Osteocyte (in vitro differentiated cells): ENCODE measurements at regions not wholly inside any gene's neighbourhood (a gene's known extent, or its start where the extent isn't known, plus 50 kb on each side); places are given as distances from the start of the nearest gene placed in this dataset.

Experiments used
- DNase-seq: peaks from one replicate; pipeline ENCODE4 v3.0.0; 2021; ENCODE audit warnings: mixed read lengths; ENCODE audit not compliant: unreplicated experiment; ENCODE audit errors: extremely low spot score
- H3K27ac Mint-ChIP-seq: one replicate; pipeline ENCODE4 v1.8.0; 2021; ENCODE audit warnings: mild to moderate bottlenecking, mixed read lengths; ENCODE audit not compliant: unreplicated experiment
- H3K27me3 Mint-ChIP-seq: one replicate; pipeline ENCODE4 v1.8.0; 2021; ENCODE audit warnings: mixed read lengths; ENCODE audit not compliant: unreplicated experiment
- H3K36me3 Mint-ChIP-seq: one replicate; pipeline ENCODE4 v1.8.0; 2021; ENCODE audit warnings: mixed read lengths; ENCODE audit not compliant: unreplicated experiment
- H3K4me1 Mint-ChIP-seq: one replicate; pipeline ENCODE4 v1.8.0; 2021; ENCODE audit warnings: mixed read lengths; ENCODE audit not compliant: unreplicated experiment
- H3K4me3 Mint-ChIP-seq: one replicate; pipeline ENCODE4 v1.8.0; 2021; ENCODE audit warnings: mild to moderate bottlenecking, moderate library complexity, mixed read lengths; ENCODE audit not compliant: unreplicated experiment
- H3K9me3 Mint-ChIP-seq: one replicate; pipeline ENCODE4 v1.8.0; 2021; ENCODE audit warnings: mixed read lengths; ENCODE audit not compliant: unreplicated experiment
- CTCF ChIP-seq: fragments of 200-600 bp; sonication (generic); IDR thresholded peaks from 2 replicates; pipeline ENCODE4 v1.5.0; 2021; ENCODE audit warnings: antibody characterized with exemption, mild to moderate bottlenecking, moderate library complexity

- Mint-ChIP-seq H3K4me3 (no peak overlapping the region), H3K27ac (no peak overlapping the region), H3K9me3 (no peaks in the 10 kb centered on the region), H3K36me3 (no peaks in the 10 kb centered on the region), H3K4me1 (peaks cover 12% of the 10 kb centered on the region), H3K27me3 (peaks cover 5% of the 10 kb centered on the region)
- no peak for DNase-seq
- TF ChIP-seq CTCF, result no peak
Measured at GRCh38 chr12:87304406-87304805, 724.8 kb downstream of the C12orf50 start.

GRCh38 chr12:87303396-87304012, 725.7 kb downstream of the C12orf50 start:
- no peak for TF ChIP-seq CTCF
- H3K9me3 Mint-ChIP-seq, result no peaks in the 10 kb centered on the region
- no peak overlapping the region for H3K4me3 Mint-ChIP-seq
- peaks cover 12% of the 10 kb centered on the region for H3K4me1 Mint-ChIP-seq
- DNase-seq, result no peak
- H3K27ac Mint-ChIP-seq, result no peak overlapping the region
- no peaks in the 10 kb centered on the region for H3K36me3 Mint-ChIP-seq
- peaks cover 5% of the 10 kb centered on the region for H3K27me3 Mint-ChIP-seq

DNA sequence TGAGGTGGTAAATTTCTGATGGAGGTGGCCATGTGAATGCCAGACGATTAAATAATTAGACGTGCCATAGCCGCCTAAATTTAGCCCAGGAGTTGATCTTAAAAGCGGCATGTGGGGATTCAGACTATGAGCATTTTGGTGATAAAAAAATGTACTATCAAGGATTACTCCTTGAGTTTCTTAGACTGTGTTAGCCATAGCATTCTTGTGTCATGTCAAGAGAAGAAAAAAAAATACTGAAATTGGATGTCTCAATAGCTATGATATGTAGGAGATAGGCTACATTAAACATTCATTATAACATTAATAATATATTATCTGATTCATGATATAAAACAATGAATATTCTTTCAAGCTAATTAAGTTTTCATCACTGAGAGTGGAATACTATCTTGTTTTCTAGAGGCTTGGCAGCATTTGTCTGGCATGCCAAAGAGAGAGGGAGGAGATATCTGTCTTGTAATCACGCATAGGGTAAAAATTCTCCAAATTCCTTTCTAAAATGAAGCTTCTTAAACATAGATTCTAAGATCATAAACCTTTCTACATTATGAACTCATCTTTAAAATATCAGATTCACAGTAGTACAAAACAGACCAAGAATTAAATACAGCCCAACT, 727.0 kb downstream of the C12orf50 start:
- peaks cover 12% of the 10 kb centered on the region for H3K4me1 Mint-ChIP-seq
- no peak for DNase-seq
- H3K36me3 Mint-ChIP-seq, result no peaks in the 10 kb centered on the region
- no peak for TF ChIP-seq CTCF
- H3K27ac Mint-ChIP-seq, result no peak overlapping the region
- no peak overlapping the region for H3K4me3 Mint-ChIP-seq
- no peaks in the 10 kb centered on the region for H3K9me3 Mint-ChIP-seq
- H3K27me3 Mint-ChIP-seq, result peaks cover 5% of the 10 kb centered on the region

DNA sequence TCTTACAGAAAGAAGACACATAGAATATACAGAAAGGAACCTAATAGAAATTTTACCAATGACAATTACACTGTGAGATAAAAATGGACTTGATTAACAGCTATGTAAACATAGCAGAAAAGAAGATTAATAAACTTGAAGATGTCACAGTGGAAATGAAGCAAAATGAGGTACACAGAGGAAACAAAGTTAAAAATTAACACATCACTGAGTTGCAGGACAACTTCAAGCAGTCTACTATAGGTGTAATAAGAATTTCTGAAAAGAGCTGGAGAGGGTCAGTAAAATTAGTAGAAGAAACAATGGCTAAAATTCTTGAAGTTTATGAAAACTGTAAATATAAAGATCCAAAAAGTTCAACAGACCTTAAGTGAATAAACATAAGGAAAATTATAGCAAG, 738.7 kb downstream of the C12orf50 start:
- H3K27ac Mint-ChIP-seq, result no peak overlapping the region
- H3K27me3 Mint-ChIP-seq, result no peaks in the 10 kb centered on the region
- peaks cover 5% of the 10 kb centered on the region for H3K9me3 Mint-ChIP-seq
- no peaks in the 10 kb centered on the region for H3K4me1 Mint-ChIP-seq
- TF ChIP-seq CTCF, result no peak
- no peak overlapping the region for H3K4me3 Mint-ChIP-seq
- H3K36me3 Mint-ChIP-seq, result no peaks in the 10 kb centered on the region
- no peak for DNase-seq

DNA sequence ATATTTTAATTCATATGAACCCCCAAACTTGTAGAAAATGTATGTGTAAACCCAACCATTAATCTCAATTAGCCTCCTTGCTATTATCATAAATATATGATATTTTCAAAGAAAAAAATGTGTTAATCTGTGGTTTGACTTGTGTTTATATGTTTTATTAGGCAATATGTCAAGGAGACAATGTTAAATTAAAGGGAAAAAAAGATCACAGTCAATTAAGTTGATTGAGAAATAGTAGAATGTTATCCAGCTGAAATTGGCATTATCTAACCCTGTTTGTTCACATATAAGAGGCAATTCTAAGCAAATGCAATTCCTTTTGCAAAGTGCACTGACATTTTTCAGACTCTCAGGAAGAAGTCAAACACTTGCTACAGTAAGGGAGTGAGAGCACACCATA, 745.3 kb downstream of the C12orf50 start:
- H3K27me3 Mint-ChIP-seq, result peaks cover 2% of the 10 kb centered on the region
- no peaks in the 10 kb centered on the region for H3K36me3 Mint-ChIP-seq
- no peaks in the 10 kb centered on the region for H3K4me1 Mint-ChIP-seq
- no peak for DNase-seq
- H3K4me3 Mint-ChIP-seq, result no peak overlapping the region
- no peak for TF ChIP-seq CTCF
- H3K9me3 Mint-ChIP-seq, result no peaks in the 10 kb centered on the region
- H3K27ac Mint-ChIP-seq, result no peak overlapping the region
